Naive thymus-derived CD4-positive, alpha-beta T cell (primary cell): ENCODE measurements at regions not wholly inside any gene's neighbourhood (a gene's known extent, or its start where the extent isn't known, plus 50 kb on each side); places are given as distances from the start of the nearest gene placed in this dataset.

Source experiments
- ATAC-seq: fragments of 150-1000 bp; cut with Tn5 transposase; 2 replicates; pipeline ENCODE4 v1.10.0; 2021; ENCODE audit warnings: mild to moderate bottlenecking, moderate library complexity
- CTCF ChIA-PET: fragments of 350-600 bp; sonication (Branson Sonifier 250); formaldehyde crosslinking; loops from one replicate; lab custom pipeline; 2021; ENCODE audit warnings: antibody characterized with exemption; lab: Charles Lee
- POLR2A ChIA-PET: fragments of 350-600 bp; sonication (Branson Sonifier 250); formaldehyde crosslinking; loops from one replicate; lab custom pipeline; 2021; ENCODE audit warnings: antibody characterized with exemption, inconsistent platforms; lab: Charles Lee
- DNase-seq, 9 donors: peaks; one replicate each; pipeline versions ENCODE4 v3.0.0 to v3.0.0-alpha.2; 2020 to 2022; ENCODE audit warnings: mixed read lengths in 1 of 9
- H3K27ac ChIP-seq: one replicate; pipeline ENCODE4 v1.7.0; 2013; ENCODE audit warnings: mild to moderate bottlenecking, low read depth, low read length, moderate library complexity
- H3K27me3 ChIP-seq, 2 donors: one replicate each; pipeline ENCODE4 v1.7.0; 2013; ENCODE audit warnings: low read length in 2 of 2, mild to moderate bottlenecking in 2 of 2, moderate library complexity in 2 of 2; ENCODE audit not compliant: control insufficient read depth in 2 of 2, insufficient read depth in 2 of 2
- H3K36me3 ChIP-seq, 3 experiments: 1 replicate in 2 of 3; 2 replicates in 1 of 3; pipeline ENCODE4 v1.7.0; 2013; ENCODE audit warnings: low read length in 3 of 3, mild to moderate bottlenecking in 3 of 3, moderate library complexity in 1 of 3; ENCODE audit not compliant: insufficient read depth in 3 of 3, control insufficient read depth in 2 of 3
- H3K4me1 ChIP-seq, 2 donors: one replicate each; pipeline ENCODE4 v1.7.0; 2013; ENCODE audit warnings: low read length in 2 of 2, mild to moderate bottlenecking in 2 of 2, moderate library complexity in 1 of 2; ENCODE audit not compliant: control insufficient read depth in 2 of 2, insufficient read depth in 2 of 2
- H3K4me3 ChIP-seq: 2 replicates; pipeline ENCODE4 v1.7.0; 2013; ENCODE audit warnings: mild to moderate bottlenecking, low read length
- H3K9me3 ChIP-seq, 3 experiments: 1 replicate in 2 of 3; 2 replicates in 1 of 3; pipeline ENCODE4 v1.7.0; 2013; ENCODE audit warnings: low read length in 3 of 3; ENCODE audit not compliant: control insufficient read depth in 2 of 3
- H3K27ac Mint-ChIP-seq, 9 donors: one replicate each; pipeline ENCODE4 v1.8.0; 2020 to 2022; ENCODE audit warnings: mixed read lengths in 9 of 9, mild to moderate bottlenecking in 8 of 9, moderate library complexity in 5 of 9, inconsistent platforms in 2 of 9
- H3K27me3 Mint-ChIP-seq, 5 donors: one replicate each; pipeline ENCODE4 v1.8.0; 2021 to 2022; ENCODE audit warnings: mixed read lengths in 5 of 5, mild to moderate bottlenecking in 1 of 5
- H3K36me3 Mint-ChIP-seq, 5 donors: one replicate each; pipeline ENCODE4 v1.8.0; 2020 to 2022; ENCODE audit warnings: mixed read lengths in 5 of 5, mild to moderate bottlenecking in 3 of 5, inconsistent platforms in 1 of 5
- H3K4me1 Mint-ChIP-seq, 7 donors: one replicate each; pipeline ENCODE4 v1.8.0; 2020 to 2022; ENCODE audit warnings: mixed read lengths in 7 of 7, mild to moderate bottlenecking in 3 of 7, inconsistent platforms in 1 of 7
- H3K4me3 Mint-ChIP-seq, 10 donors: one replicate each; pipeline ENCODE4 v1.8.0; 2020 to 2022; ENCODE audit warnings: mild to moderate bottlenecking in 10 of 10, mixed read lengths in 10 of 10, moderate library complexity in 6 of 10, inconsistent platforms in 2 of 10
- H3K9me3 Mint-ChIP-seq, 11 donors: one replicate each; pipeline ENCODE4 v1.8.0; 2020 to 2022; ENCODE audit warnings: mixed read lengths in 11 of 11, mild to moderate bottlenecking in 4 of 11, inconsistent platforms in 1 of 11, moderate library complexity in 1 of 11
- intact Hi-C, 2 donors: fragments of 100-400 bp; cut with micrococcal nuclease; formaldehyde crosslinking; loops; one replicate each; pipeline ENCODE4 v1.15.1; 2023

GRCh38 chr5:32654427-32654826 lies 56.7 kb upstream of the NPR3 start:
- ChIA-PET POLR2A (no interaction called here), CTCF (no interaction called here)
- Histone ChIP-seq H3K27ac (no peak overlapping the region), H3K4me3 (no peak overlapping the region), H3K27me3 (no peaks in the 10 kb centered on the region), H3K4me1 (no peaks in the 10 kb centered on the region), H3K36me3 (no peaks in the 10 kb centered on the region), H3K9me3 (peaks cover 0 to 12% (median 0%) of the 10 kb centered on the region in 3 experiments)
- DNase-seq (no peak), ATAC-seq (no peak)
- H3K4me3 Mint-ChIP-seq, result no peak overlapping the region
- H3K9me3 Mint-ChIP-seq, result peaks cover 0 to 53% (median 18%) of the 10 kb centered on the region in 11 donors
- peaks cover 0 to 20% (median 9%) of the 10 kb centered on the region in 5 donors for H3K27me3 Mint-ChIP-seq
- peaks cover 0 to 16% (median 3%) of the 10 kb centered on the region in 5 donors for H3K36me3 Mint-ChIP-seq
- H3K27ac Mint-ChIP-seq, result no peak overlapping the region
- H3K4me1 Mint-ChIP-seq, result no peaks in the 10 kb centered on the region
- intact Hi-C loops, result no loop called here
